GM12878 (cell line): ENCODE measurements at regions not wholly inside any gene's neighbourhood (a gene's known extent, or its start where the extent isn't known, plus 50 kb on each side); places are given as distances from the start of the nearest gene placed in this dataset.

Experiments used
- ATAC-seq: fragments of 200-7000 bp; cut with Tn5 transposase; 3 replicates; pipeline ENCODE4 v1.9.1; 2020; ENCODE audit warnings: mild to moderate bottlenecking, moderate library complexity
- BruUV-seq: library from RNA; stranded (reverse); fragments of 400-500 nt; replicated peaks from 2 replicates; lab custom pipeline; 2021; lab: Mats Ljungman, UMichigan
- CTCF ChIA-PET: fragments of 300-600 bp; sonication (Branson Sonifier 250); formaldehyde crosslinking; extraction: SDS; loops from one replicate; lab custom pipeline; 2021; ENCODE audit warnings: inconsistent platforms; lab: Yijun Ruan, JAX
- POLR2A ChIA-PET: fragments of 350-600 bp; formaldehyde crosslinking; extraction: SDS; loops from one replicate; lab custom pipeline; 2021; ENCODE audit warnings: inconsistent platforms; lab: Charles Lee
- RAD21 ChIA-PET: fragments of 300-600 bp; sonication (Branson Sonifier 250); formaldehyde crosslinking; loops from one replicate; lab custom pipeline; 2023; ENCODE audit warnings: antibody characterized with exemption; ENCODE audit not compliant: unreplicated experiment; lab: Charles Lee
- SMC1A ChIA-PET: fragments of 300-600 bp; sonication (Branson Sonifier 250); formaldehyde crosslinking; loops from one replicate; lab custom pipeline; 2023; ENCODE audit not compliant: unreplicated experiment, uncharacterized antibody; lab: Charles Lee
- DNase-seq: peaks from one replicate; pipeline ENCODE4 v3.0.0-alpha.2; 2011; ENCODE audit warnings: low read depth, low spot score
- FAIRE-seq: peaks from 3 replicates; lab custom pipeline; 2011; peaks lifted over from hg19 to GRCh38; lab: Jason Lieb, UNC
- H2AFZ ChIP-seq: 2 replicates; pipeline ENCODE4 v1.6.0; 2011; ENCODE audit warnings: low read depth, low read length, control low read depth; ENCODE audit not compliant: control insufficient read depth
- H3K27ac ChIP-seq: 2 replicates; pipeline ENCODE4 v1.5.1; 2011; ENCODE audit warnings: control low read depth; ENCODE audit not compliant: control insufficient read depth, insufficient read depth
- H3K27me3 ChIP-seq, 2 experiments: replicated peaks in 1 of 2; 2 replicates each; pipeline versions ENCODE4 v1.6.0 to v1.6.1; 2011; ENCODE audit warnings: low read length in 1 of 2; ENCODE audit not compliant: control insufficient read depth in 2 of 2, insufficient read depth in 2 of 2
- H3K36me3 ChIP-seq, 2 experiments: 2 replicates each; pipeline ENCODE4 v1.5.1; 2011; ENCODE audit warnings: low read length in 1 of 2; ENCODE audit not compliant: control insufficient read depth in 2 of 2, insufficient read depth in 2 of 2
- H3K4me1 ChIP-seq: 2 replicates; pipeline ENCODE4 v1.6.1; 2011; ENCODE audit warnings: mild to moderate bottlenecking, low read length, moderate library complexity, mixed read lengths; ENCODE audit not compliant: control insufficient read depth, insufficient read depth
- H3K4me2 ChIP-seq: 2 replicates; pipeline ENCODE4 v1.6.0; 2011; ENCODE audit warnings: control low read depth; ENCODE audit not compliant: control insufficient read depth, insufficient read depth
- H3K4me3 ChIP-seq: fragments of 200-600 bp; sonication (generic); 2 replicates; pipeline ENCODE4 v1.5.1; 2016
- H3K79me2 ChIP-seq: 2 replicates; pipeline ENCODE4 v1.6.0; 2011; ENCODE audit warnings: low read length; ENCODE audit not compliant: control insufficient read depth, insufficient read depth
- H3K9ac ChIP-seq: 2 replicates; pipeline ENCODE4 v1.8.0; 2011; ENCODE audit warnings: low read length, control low read depth, mixed read lengths; ENCODE audit not compliant: control insufficient read depth, insufficient read depth
- H3K9me3 ChIP-seq: replicated peaks from 3 replicates; pipeline ENCODE4 v1.5.1; 2011; ENCODE audit warnings: mild to moderate bottlenecking, low read length; ENCODE audit not compliant: control insufficient read depth, insufficient read depth
- H4K20me1 ChIP-seq: 2 replicates; pipeline ENCODE4 v1.6.0; 2011; ENCODE audit not compliant: control insufficient read depth, insufficient read depth
- ATF7 ChIP-seq: fragments of 450-650 bp; IDR thresholded peaks from 2 replicates; pipeline ENCODE4 v1.6.1; 2016; ENCODE audit warnings: low read depth, mild to moderate bottlenecking
- BACH1 ChIP-seq: fragments of 450-650 bp; IDR thresholded peaks from 2 replicates; pipeline ENCODE4 v1.6.1; 2017; ENCODE audit warnings: mild to moderate bottlenecking, borderline replicate concordance
- CHD1 ChIP-seq: IDR thresholded peaks from 2 replicates; pipeline ENCODE4 v1.6.1; 2012; ENCODE audit warnings: low read depth, low read length, improper control_type of control experiment
- EGR1 ChIP-seq, 2 experiments: IDR thresholded peaks; 1 replicate in 1 of 2; 2 replicates in 1 of 2; pipeline ENCODE4 v1.6.1; 2011 to 2012; ENCODE audit warnings: low read depth in 2 of 2, low read length in 2 of 2, borderline replicate concordance in 1 of 2, mild to moderate bottlenecking in 1 of 2, moderate library complexity in 1 of 2
- FOXK2 ChIP-seq: fragments of 450-650 bp; IDR thresholded peaks from 2 replicates; pipeline ENCODE4 v1.6.1; 2017; ENCODE audit warnings: mild to moderate bottlenecking, moderate library complexity
- FOXM1 ChIP-seq: IDR thresholded peaks from 2 replicates; pipeline ENCODE4 v1.6.1; 2012; ENCODE audit warnings: low read depth, mild to moderate bottlenecking, inconsistent platforms, low read length, moderate library complexity
- GATAD2B ChIP-seq: fragments of 450-650 bp; conservative IDR thresholded peaks from 2 replicates; pipeline ENCODE4 v1.6.1; 2017; ENCODE audit warnings: low read depth, mild to moderate bottlenecking, moderate library complexity
- IKZF1 ChIP-seq: fragments of 450-650 bp; conservative IDR thresholded peaks from 2 replicates; pipeline ENCODE4 v1.6.1; 2017; ENCODE audit warnings: antibody characterized with exemption, mild to moderate bottlenecking
- KDM1A ChIP-seq: fragments of 200-600 bp; sonication (generic); IDR thresholded peaks from 2 replicates; pipeline ENCODE4 v1.6.1; 2016; ENCODE audit warnings: borderline replicate concordance
- NFXL1 ChIP-seq: fragments of 450-650 bp; IDR thresholded peaks from 2 replicates; pipeline ENCODE4 v1.6.1; 2017; ENCODE audit warnings: antibody characterized with exemption, mild to moderate bottlenecking, borderline replicate concordance
- SP1 ChIP-seq: IDR thresholded peaks from one replicate; pipeline ENCODE4 v1.6.1; 2011; ENCODE audit warnings: low read depth, low read length
- SREBF1 ChIP-seq: IDR thresholded peaks from 2 replicates; pipeline ENCODE4 v1.6.1; 2012; ENCODE audit warnings: mild to moderate bottlenecking, low read length
- SRF ChIP-seq, 2 experiments: IDR thresholded peaks; 2 replicates each; pipeline ENCODE4 v1.6.1; 2011; ENCODE audit warnings: low read depth in 2 of 2, low read length in 2 of 2, mild to moderate bottlenecking in 1 of 2, moderate library complexity in 1 of 2
- YBX1 ChIP-seq: fragments of 450-650 bp; IDR thresholded peaks from 2 replicates; pipeline ENCODE4 v1.6.1; 2016; ENCODE audit warnings: antibody characterized with exemption
- WGBS: methylation state at CpG from one replicate; pipeline ENCODE4 v1.1.6; 2016; ENCODE audit warnings: low lambda C conversion rate; ENCODE audit not compliant: insufficient replicate concordance, insufficient coverage; ENCODE audit errors: missing lambda C conversion rate; 5-methylcytosine and 5-hydroxymethylcytosine counted together
- in situ Hi-C: fragments of 300-500 bp; cut with MboI; formaldehyde crosslinking; loops from 9 replicates; pipeline ENCODE4 v1.14.3; 2018; ENCODE audit warnings: mixed read lengths
- intact Hi-C: fragments of 100-400 bp; cut with micrococcal nuclease; formaldehyde crosslinking; loops from one replicate; pipeline ENCODE4 v1.14.2; 2022; ENCODE audit not compliant: unreplicated experiment
- TF ChIP-seq, protein P1 (sequence below): fragments of 450-650 bp; IDR thresholded peaks from 2 replicates; pipeline ENCODE4 v1.6.1; 2017; ENCODE audit warnings: mild to moderate bottlenecking
- TF ChIP-seq, protein P2 (sequence below): IDR thresholded peaks from 2 replicates; pipeline ENCODE4 v1.6.1; 2012; ENCODE audit warnings: low read length, inconsistent platforms
- TF ChIP-seq, protein P3 (sequence below): fragments of 450-650 bp; formaldehyde crosslinking; IDR thresholded peaks from 2 replicates; pipeline ENCODE4 v1.5.0; 2022; ENCODE audit warnings: mild to moderate bottlenecking, missing genetic modification characterization
- TF ChIP-seq, protein P4 (sequence below): fragments of 450-650 bp; IDR thresholded peaks from 2 replicates; pipeline ENCODE4 v1.6.1; 2017; ENCODE audit warnings: antibody characterized with exemption, mild to moderate bottlenecking, moderate library complexity

DNA sequence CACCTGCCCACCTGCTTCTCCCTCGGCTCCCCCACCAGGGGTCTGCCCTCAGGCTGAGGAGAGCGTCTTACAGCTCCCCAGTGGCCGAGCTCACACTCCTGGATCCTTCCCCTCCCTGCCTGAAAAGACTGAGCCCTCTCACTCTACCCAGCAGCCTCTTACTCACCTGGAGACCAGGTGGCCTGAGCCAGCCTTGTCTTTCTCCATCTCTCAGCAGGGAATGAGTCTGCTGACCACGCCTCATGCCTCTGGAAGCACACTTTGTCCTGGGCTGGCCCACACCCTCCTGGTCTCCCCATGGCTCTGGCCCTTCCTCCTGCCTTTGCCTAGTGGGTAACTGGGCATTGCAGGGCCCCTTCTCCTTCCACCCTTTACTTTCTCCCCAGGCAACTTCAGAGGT, 177.2 kb downstream of the ENGASE start:
- no peak for FAIRE-seq
- H3K79me2 ChIP-seq: no peaks in the 10 kb centered on the region
- no peak overlapping the region for H2AFZ ChIP-seq
- CTCF ChIA-PET: no interaction called here
- H3K4me2 ChIP-seq: no peak overlapping the region
- no peak for TF ChIP-seq EGR1 (IDR thresholded peaks at IDR 0.05; ENCODE audit: borderline replicate concordance in 1 of 2, low read depth in 2 of 2, low read length in 2 of 2)
- TF ChIP-seq, protein P1, sequence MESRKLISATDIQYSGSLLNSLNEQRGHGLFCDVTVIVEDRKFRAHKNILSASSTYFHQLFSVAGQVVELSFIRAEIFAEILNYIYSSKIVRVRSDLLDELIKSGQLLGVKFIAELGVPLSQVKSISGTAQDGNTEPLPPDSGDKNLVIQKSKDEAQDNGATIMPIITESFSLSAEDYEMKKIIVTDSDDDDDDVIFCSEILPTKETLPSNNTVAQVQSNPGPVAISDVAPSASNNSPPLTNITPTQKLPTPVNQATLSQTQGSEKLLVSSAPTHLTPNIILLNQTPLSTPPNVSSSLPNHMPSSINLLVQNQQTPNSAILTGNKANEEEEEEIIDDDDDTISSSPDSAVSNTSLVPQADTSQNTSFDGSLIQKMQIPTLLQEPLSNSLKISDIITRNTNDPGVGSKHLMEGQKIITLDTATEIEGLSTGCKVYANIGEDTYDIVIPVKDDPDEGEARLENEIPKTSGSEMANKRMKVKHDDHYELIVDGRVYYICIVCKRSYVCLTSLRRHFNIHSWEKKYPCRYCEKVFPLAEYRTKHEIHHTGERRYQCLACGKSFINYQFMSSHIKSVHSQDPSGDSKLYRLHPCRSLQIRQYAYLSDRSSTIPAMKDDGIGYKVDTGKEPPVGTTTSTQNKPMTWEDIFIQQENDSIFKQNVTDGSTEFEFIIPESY: no peak
- TF ChIP-seq, protein P2, sequence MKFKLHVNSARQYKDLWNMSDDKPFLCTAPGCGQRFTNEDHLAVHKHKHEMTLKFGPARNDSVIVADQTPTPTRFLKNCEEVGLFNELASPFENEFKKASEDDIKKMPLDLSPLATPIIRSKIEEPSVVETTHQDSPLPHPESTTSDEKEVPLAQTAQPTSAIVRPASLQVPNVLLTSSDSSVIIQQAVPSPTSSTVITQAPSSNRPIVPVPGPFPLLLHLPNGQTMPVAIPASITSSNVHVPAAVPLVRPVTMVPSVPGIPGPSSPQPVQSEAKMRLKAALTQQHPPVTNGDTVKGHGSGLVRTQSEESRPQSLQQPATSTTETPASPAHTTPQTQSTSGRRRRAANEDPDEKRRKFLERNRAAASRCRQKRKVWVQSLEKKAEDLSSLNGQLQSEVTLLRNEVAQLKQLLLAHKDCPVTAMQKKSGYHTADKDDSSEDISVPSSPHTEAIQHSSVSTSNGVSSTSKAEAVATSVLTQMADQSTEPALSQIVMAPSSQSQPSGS: no peak
- TF ChIP-seq NFXL1: no peak
- TF ChIP-seq, protein P3, sequence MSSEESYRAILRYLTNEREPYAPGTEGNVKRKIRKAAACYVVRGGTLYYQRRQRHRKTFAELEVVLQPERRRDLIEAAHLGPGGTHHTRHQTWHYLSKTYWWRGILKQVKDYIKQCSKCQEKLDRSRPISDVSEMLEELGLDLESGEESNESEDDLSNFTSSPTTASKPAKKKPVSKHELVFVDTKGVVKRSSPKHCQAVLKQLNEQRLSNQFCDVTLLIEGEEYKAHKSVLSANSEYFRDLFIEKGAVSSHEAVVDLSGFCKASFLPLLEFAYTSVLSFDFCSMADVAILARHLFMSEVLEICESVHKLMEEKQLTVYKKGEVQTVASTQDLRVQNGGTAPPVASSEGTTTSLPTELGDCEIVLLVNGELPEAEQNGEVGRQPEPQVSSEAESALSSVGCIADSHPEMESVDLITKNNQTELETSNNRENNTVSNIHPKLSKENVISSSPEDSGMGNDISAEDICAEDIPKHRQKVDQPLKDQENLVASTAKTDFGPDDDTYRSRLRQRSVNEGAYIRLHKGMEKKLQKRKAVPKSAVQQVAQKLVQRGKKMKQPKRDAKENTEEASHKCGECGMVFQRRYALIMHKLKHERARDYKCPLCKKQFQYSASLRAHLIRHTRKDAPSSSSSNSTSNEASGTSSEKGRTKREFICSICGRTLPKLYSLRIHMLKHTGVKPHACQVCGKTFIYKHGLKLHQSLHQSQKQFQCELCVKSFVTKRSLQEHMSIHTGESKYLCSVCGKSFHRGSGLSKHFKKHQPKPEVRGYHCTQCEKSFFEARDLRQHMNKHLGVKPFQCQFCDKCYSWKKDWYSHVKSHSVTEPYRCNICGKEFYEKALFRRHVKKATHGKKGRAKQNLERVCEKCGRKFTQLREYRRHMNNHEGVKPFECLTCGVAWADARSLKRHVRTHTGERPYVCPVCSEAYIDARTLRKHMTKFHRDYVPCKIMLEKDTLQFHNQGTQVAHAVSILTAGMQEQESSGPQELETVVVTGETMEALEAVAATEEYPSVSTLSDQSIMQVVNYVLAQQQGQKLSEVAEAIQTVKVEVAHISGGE: no peak
- TF ChIP-seq BACH1: no peak
- TF ChIP-seq SREBF1: no peak
- no peak for TF ChIP-seq CHD1
- TF ChIP-seq ATF7: no peak
- TF ChIP-seq, protein P4, sequence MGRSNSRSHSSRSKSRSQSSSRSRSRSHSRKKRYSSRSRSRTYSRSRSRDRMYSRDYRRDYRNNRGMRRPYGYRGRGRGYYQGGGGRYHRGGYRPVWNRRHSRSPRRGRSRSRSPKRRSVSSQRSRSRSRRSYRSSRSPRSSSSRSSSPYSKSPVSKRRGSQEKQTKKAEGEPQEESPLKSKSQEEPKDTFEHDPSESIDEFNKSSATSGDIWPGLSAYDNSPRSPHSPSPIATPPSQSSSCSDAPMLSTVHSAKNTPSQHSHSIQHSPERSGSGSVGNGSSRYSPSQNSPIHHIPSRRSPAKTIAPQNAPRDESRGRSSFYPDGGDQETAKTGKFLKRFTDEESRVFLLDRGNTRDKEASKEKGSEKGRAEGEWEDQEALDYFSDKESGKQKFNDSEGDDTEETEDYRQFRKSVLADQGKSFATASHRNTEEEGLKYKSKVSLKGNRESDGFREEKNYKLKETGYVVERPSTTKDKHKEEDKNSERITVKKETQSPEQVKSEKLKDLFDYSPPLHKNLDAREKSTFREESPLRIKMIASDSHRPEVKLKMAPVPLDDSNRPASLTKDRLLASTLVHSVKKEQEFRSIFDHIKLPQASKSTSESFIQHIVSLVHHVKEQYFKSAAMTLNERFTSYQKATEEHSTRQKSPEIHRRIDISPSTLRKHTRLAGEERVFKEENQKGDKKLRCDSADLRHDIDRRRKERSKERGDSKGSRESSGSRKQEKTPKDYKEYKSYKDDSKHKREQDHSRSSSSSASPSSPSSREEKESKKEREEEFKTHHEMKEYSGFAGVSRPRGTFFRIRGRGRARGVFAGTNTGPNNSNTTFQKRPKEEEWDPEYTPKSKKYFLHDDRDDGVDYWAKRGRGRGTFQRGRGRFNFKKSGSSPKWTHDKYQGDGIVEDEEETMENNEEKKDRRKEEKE: no peak
- TF ChIP-seq FOXK2: no peak
- TF ChIP-seq SRF (IDR thresholded peaks at IDR 0.05; ENCODE audit: low read depth in 2 of 2, low read length in 2 of 2): no peak
- no peak for TF ChIP-seq KDM1A
- no peak for TF ChIP-seq GATAD2B
- TF ChIP-seq YBX1: no peak
- TF ChIP-seq FOXM1: no peak
- TF ChIP-seq SP1: no peak
- no peak for TF ChIP-seq IKZF1
- TF ChIP-seq, all 136 proteins: peak for 0
- ATAC-seq (no peak), DNase-seq (no peak)
- Histone ChIP-seq H3K27ac (no peak overlapping the region), H4K20me1 (no peaks in the 10 kb centered on the region), H3K4me3 (no peak overlapping the region), H3K36me3 (no peaks in the 10 kb centered on the region), H3K27me3 (peaks cover 2 to 6% of the 10 kb centered on the region in 2 experiments; a peak in 1 of 4 replicates), H3K9ac (no peak overlapping the region), H3K9me3 (no peaks in the 10 kb centered on the region), H3K4me1 (no peaks in the 10 kb centered on the region)
- ChIA-PET POLR2A (no interaction called here), RAD21 (no interaction called here), SMC1A (no interaction called here)
- in situ Hi-C loops: no loop called here
- BruUV-seq: no TSS peak
- intact Hi-C loops: no loop called here
- WGBS: 0% methylated on average over 2 of the region's 4 CpGs
